ENCODE measurements at regions not wholly inside any gene's neighbourhood (a gene's known extent, or its start where the extent isn't known, plus 50 kb on each side); places are given as distances from the start of the nearest gene placed in this dataset.

GRCh38 chr3:73739791-73740453 is 115.2 kb upstream of the PDZRN3 start:
- Mint-ChIP-seq H3K36me3 (ENCODE audit: low read depth) (no peaks in the 10 kb centered on the region), H3K9me3 (no peaks in the 10 kb centered on the region), H3K4me1 (no peaks in the 10 kb centered on the region), H3K27me3 (no peaks in the 10 kb centered on the region), H3K27ac (no peak overlapping the region), H3K4me3 (no peak overlapping the region)
- ATAC-seq (ENCODE audit: low read depth) (no peak), DNase-seq (no peak)
- no peak for TF ChIP-seq CTCF (IDR thresholded peaks at IDR 0.05)
- POLR2A ChIA-PET, result no interaction called here
- CTCF ChIA-PET, result no interaction called here
- intact Hi-C loops (cut with micrococcal nuclease), result no loop called here

- H3K9me3 Mint-ChIP-seq, result no peaks in the 10 kb centered on the region
- CTCF ChIA-PET, result no interaction called here
- POLR2A ChIA-PET, result no interaction called here
- no peak overlapping the region for H3K4me3 Mint-ChIP-seq
- H3K4me1 Mint-ChIP-seq, result no peaks in the 10 kb centered on the region
- no peak for TF ChIP-seq CTCF (IDR thresholded peaks at IDR 0.05)
- H3K36me3 Mint-ChIP-seq (ENCODE audit: low read depth), result no peaks in the 10 kb centered on the region
- no peaks in the 10 kb centered on the region for H3K27me3 Mint-ChIP-seq
- no peak for ATAC-seq (ENCODE audit: low read depth)
- intact Hi-C loops (cut with micrococcal nuclease), result no loop called here
- no peak overlapping the region for H3K27ac Mint-ChIP-seq
- no peak for DNase-seq
These were observed 114.0 kb upstream of the PDZRN3 start for GRCh38 chr3:73738711-73739110.

- ATAC-seq (ENCODE audit: low read depth) (no peak), DNase-seq (no peak)
- intact Hi-C loops (cut with micrococcal nuclease), result no loop called here
- ChIA-PET POLR2A (no interaction called here), CTCF (interaction anchor here (0.7 kb wide), 1 partner anchor 30 kb away, joined by 3 read pairs; no protein-coding TSS in a partner anchor)
- no peaks in the 10 kb centered on the region for H3K36me3 Mint-ChIP-seq (ENCODE audit: low read depth)
- H3K9me3 Mint-ChIP-seq, result no peaks in the 10 kb centered on the region
- no peak overlapping the region for H3K4me3 Mint-ChIP-seq
- H3K27me3 Mint-ChIP-seq, result no peaks in the 10 kb centered on the region
- no peak overlapping the region for H3K27ac Mint-ChIP-seq
- no peak for TF ChIP-seq CTCF (IDR thresholded peaks at IDR 0.05)
- H3K4me1 Mint-ChIP-seq, result no peaks in the 10 kb centered on the region
These were observed 109.7 kb upstream of the PDZRN3 start for GRCh38 chr3:73734211-73735089.

GRCh38 chr3:73733746-73734145 is 109.0 kb upstream of the PDZRN3 start:
- TF ChIP-seq CTCF (IDR thresholded peaks at IDR 0.05), result no peak
- no peak for DNase-seq
- ChIA-PET POLR2A (no interaction called here), CTCF (no interaction called here)
- H3K4me3 Mint-ChIP-seq, result no peak overlapping the region
- no peaks in the 10 kb centered on the region for H3K27me3 Mint-ChIP-seq
- no peaks in the 10 kb centered on the region for H3K9me3 Mint-ChIP-seq
- no peaks in the 10 kb centered on the region for H3K4me1 Mint-ChIP-seq
- intact Hi-C loops (cut with micrococcal nuclease), result no loop called here
- no peak overlapping the region for H3K27ac Mint-ChIP-seq
- no peaks in the 10 kb centered on the region for H3K36me3 Mint-ChIP-seq (ENCODE audit: low read depth)
- ATAC-seq (ENCODE audit: low read depth), result no peak

GRCh38 chr3:73729969-73730440 is 105.3 kb upstream of the PDZRN3 start:
- ChIA-PET POLR2A (no interaction called here), CTCF (no interaction called here)
- no peaks in the 10 kb centered on the region for H3K4me1 Mint-ChIP-seq
- no peaks in the 10 kb centered on the region for H3K9me3 Mint-ChIP-seq
- no peaks in the 10 kb centered on the region for H3K36me3 Mint-ChIP-seq (ENCODE audit: low read depth)
- TF ChIP-seq CTCF (IDR thresholded peaks at IDR 0.05), result no peak
- no peak overlapping the region for H3K27ac Mint-ChIP-seq
- no peaks in the 10 kb centered on the region for H3K27me3 Mint-ChIP-seq
- DNase-seq, result no peak
- intact Hi-C loops (cut with micrococcal nuclease), result no loop called here
- ATAC-seq (ENCODE audit: low read depth), result no peak
- no peak overlapping the region for H3K4me3 Mint-ChIP-seq

Data from activated B cell treated with CpG ODN at 0.5 μM for 24 hours (primary cell).